ENCODE measurements at regions not wholly inside any gene's neighbourhood (a gene's known extent, or its start where the extent isn't known, plus 50 kb on each side); places are given as distances from the start of the nearest gene placed in this dataset.
"Not testable (repeated sequence)": the region's sequence is repeated elsewhere in the genome, so short reads cannot be mapped to it uniquely, and the experiment has no call there.

GRCh38 chrX:20681683-20682082, 415.0 kb upstream of the RPS6KA3 start:
- H3K79me2 ChIP-seq (ENCODE audit: insufficient read depth, low read depth, low read length) = no peaks in the 10 kb centered on the region
- H3K4me1 ChIP-seq (ENCODE audit: insufficient read depth, low read length, poor library complexity, severe bottlenecking) = no peaks in the 10 kb centered on the region
- no peak overlapping the region for H2AFZ ChIP-seq (ENCODE audit: low read length)
- TF ChIP-seq EZH2phosphoT487 (IDR thresholded peaks at IDR 0.05; ENCODE audit: borderline replicate concordance, low read depth, low read length) = no peak
- TF ChIP-seq CTCF (conservative IDR thresholded peaks at IDR 0.05; ENCODE audit: low read length) = no peak
- no peak for DNase-seq (ENCODE audit: low spot score)
- CTCF ChIA-PET (ENCODE audit: unreplicated experiment) = no interaction called here
- no peak overlapping the region for H3K27ac ChIP-seq (ENCODE audit: low read depth, low read length, poor library complexity, severe bottlenecking)
- no peaks in the 10 kb centered on the region for H3K36me3 ChIP-seq (ENCODE audit: insufficient read depth, low read length)
- no peak overlapping the region for H3K4me2 ChIP-seq (ENCODE audit: low read length)
- no TSS peak for BruUV-seq (replicated peaks)
- no peaks in the 10 kb centered on the region for H4K20me1 ChIP-seq (ENCODE audit: insufficient read depth, low read length)
- intact Hi-C loops (cut with micrococcal nuclease; ENCODE audit: unreplicated experiment) = no loop called here
- H3K4me3 ChIP-seq (ENCODE audit: low read depth, low read length, poor library complexity, severe bottlenecking) = no peak overlapping the region
- no peaks in the 10 kb centered on the region for H3K9me2 ChIP-seq (ENCODE audit: insufficient read depth, low read length)
- POLR2A ChIA-PET = no interaction called here
- H3K9me3 ChIP-seq (ENCODE audit: low read length) = no peaks in the 10 kb centered on the region

GRCh38 chrX:20680998-20681397, 414.3 kb upstream of the RPS6KA3 start:
- Histone ChIP-seq H3K4me3 (ENCODE audit: low read depth, low read length, poor library complexity, severe bottlenecking) (no peak overlapping the region), H3K4me1 (ENCODE audit: insufficient read depth, low read length, poor library complexity, severe bottlenecking) (no peaks in the 10 kb centered on the region), H3K4me2 (ENCODE audit: low read length) (no peak overlapping the region), H3K36me3 (ENCODE audit: insufficient read depth, low read length) (no peaks in the 10 kb centered on the region), H2AFZ (ENCODE audit: low read length) (no peak overlapping the region), H3K27ac (ENCODE audit: low read depth, low read length, poor library complexity, severe bottlenecking) (no peak overlapping the region), H4K20me1 (ENCODE audit: insufficient read depth, low read length) (no peaks in the 10 kb centered on the region), H3K79me2 (ENCODE audit: insufficient read depth, low read depth, low read length) (no peaks in the 10 kb centered on the region), H3K9me2 (ENCODE audit: insufficient read depth, low read length) (no peaks in the 10 kb centered on the region), H3K9me3 (ENCODE audit: low read length) (no peaks in the 10 kb centered on the region)
- CTCF ChIA-PET (ENCODE audit: unreplicated experiment) = no interaction called here
- intact Hi-C loops (cut with micrococcal nuclease; ENCODE audit: unreplicated experiment) = no loop called here
- DNase-seq (ENCODE audit: low spot score) = no peak
- POLR2A ChIA-PET = no interaction called here
- no peak for TF ChIP-seq CTCF (conservative IDR thresholded peaks at IDR 0.05; ENCODE audit: low read length)
- TF ChIP-seq EZH2phosphoT487 (IDR thresholded peaks at IDR 0.05; ENCODE audit: borderline replicate concordance, low read depth, low read length) = no peak
- BruUV-seq (replicated peaks) = no TSS peak

GRCh38 chrX:20672476-20672875, 405.8 kb upstream of the RPS6KA3 start:
- no peaks in the 10 kb centered on the region for H4K20me1 ChIP-seq (ENCODE audit: insufficient read depth, low read length)
- H3K36me3 ChIP-seq (ENCODE audit: insufficient read depth, low read length) = no peaks in the 10 kb centered on the region
- H3K9me3 ChIP-seq (ENCODE audit: low read length) = no peaks in the 10 kb centered on the region
- no peaks in the 10 kb centered on the region for H3K79me2 ChIP-seq (ENCODE audit: insufficient read depth, low read depth, low read length)
- H3K4me1 ChIP-seq (ENCODE audit: insufficient read depth, low read length, poor library complexity, severe bottlenecking) = no peaks in the 10 kb centered on the region
- no peaks in the 10 kb centered on the region for H3K9me2 ChIP-seq (ENCODE audit: insufficient read depth, low read length)
- DNase-seq (ENCODE audit: low spot score) = no peak
- intact Hi-C loops (cut with micrococcal nuclease; ENCODE audit: unreplicated experiment) = no loop called here
- no peak overlapping the region for H2AFZ ChIP-seq (ENCODE audit: low read length)
- POLR2A ChIA-PET = no interaction called here
- H3K4me3 ChIP-seq (ENCODE audit: low read depth, low read length, poor library complexity, severe bottlenecking) = no peak overlapping the region
- no peak for TF ChIP-seq CTCF (conservative IDR thresholded peaks at IDR 0.05; ENCODE audit: low read length)
- no peak for TF ChIP-seq EZH2phosphoT487 (IDR thresholded peaks at IDR 0.05; ENCODE audit: borderline replicate concordance, low read depth, low read length)
- BruUV-seq (replicated peaks) = no TSS peak
- no peak overlapping the region for H3K4me2 ChIP-seq (ENCODE audit: low read length)
- H3K27ac ChIP-seq (ENCODE audit: low read depth, low read length, poor library complexity, severe bottlenecking) = no peak overlapping the region
- CTCF ChIA-PET (ENCODE audit: unreplicated experiment) = no interaction called here

GRCh38 chrX:20671746-20672145, 405.0 kb upstream of the RPS6KA3 start:
- intact Hi-C loops (cut with micrococcal nuclease; ENCODE audit: unreplicated experiment); BruUV-seq (replicated peaks); POLR2A ChIA-PET; H3K27ac ChIP-seq (ENCODE audit: low read depth, low read length, poor library complexity, severe bottlenecking); H3K4me2 ChIP-seq (ENCODE audit: low read length); DNase-seq (ENCODE audit: low spot score); H3K9me2 ChIP-seq (ENCODE audit: insufficient read depth, low read length); H4K20me1 ChIP-seq (ENCODE audit: insufficient read depth, low read length); H3K79me2 ChIP-seq (ENCODE audit: insufficient read depth, low read depth, low read length); H3K4me3 ChIP-seq (ENCODE audit: low read depth, low read length, poor library complexity, severe bottlenecking); H3K36me3 ChIP-seq (ENCODE audit: insufficient read depth, low read length); H3K9me3 ChIP-seq (ENCODE audit: low read length); H3K4me1 ChIP-seq (ENCODE audit: insufficient read depth, low read length, poor library complexity, severe bottlenecking); CTCF ChIA-PET (ENCODE audit: unreplicated experiment); H2AFZ ChIP-seq (ENCODE audit: low read length): not testable (repeated sequence)
